ENCODE measurements at regions not wholly inside any gene's neighbourhood (a gene's known extent, or its start where the extent isn't known, plus 50 kb on each side); places are given as distances from the start of the nearest gene placed in this dataset.

GRCh38 chr14:34122650-34123049 is 171.8 kb upstream of the EGLN3 start:
- H3K36me3 Mint-ChIP-seq (ENCODE audit: low read depth), result no peaks in the 10 kb centered on the region
- no peak overlapping the region for H3K4me3 Mint-ChIP-seq
- no peaks in the 10 kb centered on the region for H3K9me3 Mint-ChIP-seq
- no peaks in the 10 kb centered on the region for H3K4me1 Mint-ChIP-seq (ENCODE audit: low read depth)
- no peak overlapping the region for H3K27ac Mint-ChIP-seq
- H3K27me3 Mint-ChIP-seq, result peaks cover 5% of the 10 kb centered on the region

GRCh38 chr14:34122081-34122480 is 171.2 kb upstream of the EGLN3 start:
- Mint-ChIP-seq H3K4me3 (no peak overlapping the region), H3K27ac (no peak overlapping the region), H3K4me1 (ENCODE audit: low read depth) (no peaks in the 10 kb centered on the region), H3K9me3 (no peaks in the 10 kb centered on the region), H3K36me3 (ENCODE audit: low read depth) (no peaks in the 10 kb centered on the region), H3K27me3 (peaks cover 5% of the 10 kb centered on the region)

GRCh38 chr14:34120185-34120977 is 169.5 kb upstream of the EGLN3 start:
- Mint-ChIP-seq H3K4me1 (ENCODE audit: low read depth) (no peaks in the 10 kb centered on the region), H3K27me3 (peaks cover 10% of the 10 kb centered on the region), H3K9me3 (peaks cover 4% of the 10 kb centered on the region), H3K27ac (no peak overlapping the region), H3K4me3 (no peak overlapping the region), H3K36me3 (ENCODE audit: low read depth) (no peaks in the 10 kb centered on the region)

- Mint-ChIP-seq H3K36me3 (ENCODE audit: low read depth) (no peaks in the 10 kb centered on the region), H3K4me1 (ENCODE audit: low read depth) (no peaks in the 10 kb centered on the region), H3K4me3 (no peak overlapping the region), H3K9me3 (peaks cover 4% of the 10 kb centered on the region), H3K27ac (no peak overlapping the region), H3K27me3 (peaks cover 10% of the 10 kb centered on the region)
Observed at GRCh38 chr14:34119107-34119858, 168.4 kb upstream of the EGLN3 start.

- Mint-ChIP-seq H3K27me3 (peaks cover 5% of the 10 kb centered on the region), H3K36me3 (ENCODE audit: low read depth) (no peaks in the 10 kb centered on the region), H3K9me3 (peaks cover 7% of the 10 kb centered on the region), H3K4me3 (no peak overlapping the region), H3K27ac (no peak overlapping the region), H3K4me1 (ENCODE audit: low read depth) (no peaks in the 10 kb centered on the region)
Observed at GRCh38 chr14:34113991-34114390, 163.1 kb upstream of the EGLN3 start.

- H3K9me3 Mint-ChIP-seq, result peaks cover 7% of the 10 kb centered on the region
- no peak overlapping the region for H3K4me3 Mint-ChIP-seq
- H3K36me3 Mint-ChIP-seq (ENCODE audit: low read depth), result no peaks in the 10 kb centered on the region
- H3K4me1 Mint-ChIP-seq (ENCODE audit: low read depth), result no peaks in the 10 kb centered on the region
- peaks cover 5% of the 10 kb centered on the region for H3K27me3 Mint-ChIP-seq
- H3K27ac Mint-ChIP-seq, result no peak overlapping the region
Observed at GRCh38 chr14:34113005-34113511, 162.2 kb upstream of the EGLN3 start.

GRCh38 chr14:34111953-34112352 is 161.1 kb upstream of the EGLN3 start:
- Mint-ChIP-seq H3K4me1 (ENCODE audit: low read depth) (no peaks in the 10 kb centered on the region), H3K4me3 (no peak overlapping the region), H3K27ac (no peak overlapping the region), H3K9me3 (peaks cover 7% of the 10 kb centered on the region), H3K27me3 (peaks cover 5% of the 10 kb centered on the region), H3K36me3 (ENCODE audit: low read depth) (no peaks in the 10 kb centered on the region)

GRCh38 chr14:34111505-34111904 is 160.6 kb upstream of the EGLN3 start:
- H3K27ac Mint-ChIP-seq, result no peak overlapping the region
- H3K4me3 Mint-ChIP-seq, result no peak overlapping the region
- H3K27me3 Mint-ChIP-seq, result peaks cover 5% of the 10 kb centered on the region
- no peaks in the 10 kb centered on the region for H3K36me3 Mint-ChIP-seq (ENCODE audit: low read depth)
- H3K4me1 Mint-ChIP-seq (ENCODE audit: low read depth), result no peaks in the 10 kb centered on the region
- H3K9me3 Mint-ChIP-seq, result peaks cover 7% of the 10 kb centered on the region

- Mint-ChIP-seq H3K27ac (no peak overlapping the region), H3K4me1 (ENCODE audit: low read depth) (no peaks in the 10 kb centered on the region), H3K4me3 (no peak overlapping the region), H3K27me3 (no peaks in the 10 kb centered on the region), H3K36me3 (ENCODE audit: low read depth) (no peaks in the 10 kb centered on the region), H3K9me3 (peaks cover 3% of the 10 kb centered on the region)
Observed at GRCh38 chr14:34110531-34110930, 159.7 kb upstream of the EGLN3 start.

GRCh38 chr14:34107441-34107840 is 156.6 kb upstream of the EGLN3 start:
- Mint-ChIP-seq H3K27ac (no peak overlapping the region), H3K4me1 (ENCODE audit: low read depth) (no peaks in the 10 kb centered on the region), H3K4me3 (no peak overlapping the region), H3K27me3 (no peaks in the 10 kb centered on the region), H3K36me3 (ENCODE audit: low read depth) (no peaks in the 10 kb centered on the region), H3K9me3 (peaks cover 3% of the 10 kb centered on the region)

GRCh38 chr14:34106310-34106709 is 155.4 kb upstream of the EGLN3 start:
- Mint-ChIP-seq H3K27me3 (no peaks in the 10 kb centered on the region), H3K9me3 (peaks cover 3% of the 10 kb centered on the region), H3K4me3 (no peak overlapping the region), H3K4me1 (ENCODE audit: low read depth) (no peaks in the 10 kb centered on the region), H3K36me3 (ENCODE audit: low read depth) (no peaks in the 10 kb centered on the region), H3K27ac (no peak overlapping the region)

- H3K9me3 Mint-ChIP-seq, result no peaks in the 10 kb centered on the region
- no peak overlapping the region for H3K27ac Mint-ChIP-seq
- H3K36me3 Mint-ChIP-seq (ENCODE audit: low read depth), result no peaks in the 10 kb centered on the region
- no peaks in the 10 kb centered on the region for H3K27me3 Mint-ChIP-seq
- H3K4me3 Mint-ChIP-seq, result no peak overlapping the region
- H3K4me1 Mint-ChIP-seq (ENCODE audit: low read depth), result no peaks in the 10 kb centered on the region
Observed at GRCh38 chr14:34104489-34105397, 153.9 kb upstream of the EGLN3 start.

GRCh38 chr14:34103176-34103575 is 152.3 kb upstream of the EGLN3 start:
- H3K36me3 Mint-ChIP-seq (ENCODE audit: low read depth), result no peaks in the 10 kb centered on the region
- no peaks in the 10 kb centered on the region for H3K27me3 Mint-ChIP-seq
- H3K27ac Mint-ChIP-seq, result no peak overlapping the region
- H3K9me3 Mint-ChIP-seq, result no peaks in the 10 kb centered on the region
- H3K4me3 Mint-ChIP-seq, result no peak overlapping the region
- H3K4me1 Mint-ChIP-seq (ENCODE audit: low read depth), result no peaks in the 10 kb centered on the region

GRCh38 chr14:34099635-34100034 is 148.8 kb upstream of the EGLN3 start:
- H3K4me3 Mint-ChIP-seq, result no peak overlapping the region

GRCh38 chr14:34098985-34099349 is 148.1 kb upstream of the EGLN3 start:
- Mint-ChIP-seq H3K27ac (no peak overlapping the region), H3K4me1 (ENCODE audit: low read depth) (peaks cover 6% of the 10 kb centered on the region), H3K9me3 (no peaks in the 10 kb centered on the region)

More at GRCh38 chr14:34099635-34100034, 148.8 kb upstream of the EGLN3 start:
- no peaks in the 10 kb centered on the region for H3K9me3 Mint-ChIP-seq
- no peak overlapping the region for H3K27ac Mint-ChIP-seq
- no peaks in the 10 kb centered on the region for H3K36me3 Mint-ChIP-seq (ENCODE audit: low read depth)
- no peaks in the 10 kb centered on the region for H3K27me3 Mint-ChIP-seq
- H3K4me1 Mint-ChIP-seq (ENCODE audit: low read depth), result no peaks in the 10 kb centered on the region

More at GRCh38 chr14:34098985-34099349, 148.1 kb upstream of the EGLN3 start:
- H3K36me3 Mint-ChIP-seq (ENCODE audit: low read depth), result no peaks in the 10 kb centered on the region
- no peaks in the 10 kb centered on the region for H3K27me3 Mint-ChIP-seq
- no peak overlapping the region for H3K4me3 Mint-ChIP-seq

Measured in stimulated activated naive CD8-positive, alpha-beta T cell treated with anti-CD3 and anti-CD28 coated beads, Interleukin-15, Interleukin-2, amounts not matched to agents 100 ng/mL and 50 ng/mL, for 24 hours (primary cell).